ENCODE measurements at regions not wholly inside any gene's neighbourhood (a gene's known extent, or its start where the extent isn't known, plus 50 kb on each side); places are given as distances from the start of the nearest gene placed in this dataset.

GRCh38 chr10:80739963-80740715 lies 202.4 kb downstream of the SH2D4B start:
- no peak overlapping the region for H4K12ac ChIP-seq (ENCODE audit: low read depth, low read length)
- no peak overlapping the region for H3K4ac ChIP-seq (ENCODE audit: low read depth, low read length)
- no peak overlapping the region for H2BK5ac ChIP-seq (ENCODE audit: low read depth, low read length, poor library complexity)
- no peak overlapping the region for H3K18ac ChIP-seq (ENCODE audit: low read length)
- H3K9ac ChIP-seq (ENCODE audit: low read length), result no peak overlapping the region
- H2BK120ac ChIP-seq (ENCODE audit: insufficient read depth, low read length, poor library complexity), result no peak overlapping the region
- H4K91ac ChIP-seq (ENCODE audit: low read depth, low read length), result no peak overlapping the region
- no CpG with 5 or more reads among the region's 18 CpGs for WGBS (ENCODE audit: extremely low coverage, insufficient coverage, insufficient read length)
- no peaks in the 10 kb centered on the region for H3K36me3 ChIP-seq (ENCODE audit: control insufficient read depth in 1 of 2, insufficient read depth in 2 of 2, low read length in 2 of 2)
- no peak overlapping the region for H3K23ac ChIP-seq (ENCODE audit: low read length)
- H3K4me2 ChIP-seq (ENCODE audit: low read length), result no peak overlapping the region
- H3K27ac ChIP-seq (ENCODE audit: low read depth, low read length), result no peak overlapping the region
- H3K79me1 ChIP-seq (ENCODE audit: low read length), result no peaks in the 10 kb centered on the region
- no peak overlapping the region for H2BK12ac ChIP-seq (ENCODE audit: low read length)
- H3K79me2 ChIP-seq (ENCODE audit: control insufficient read depth, insufficient read depth, low read length, poor library complexity), result no peaks in the 10 kb centered on the region
- H3K27me3 ChIP-seq (ENCODE audit: insufficient read depth, low read length), result no peaks in the 10 kb centered on the region
- H3K4me1 ChIP-seq (ENCODE audit: control insufficient read depth in 1 of 2, insufficient read depth in 2 of 2, low read length in 2 of 2), result no peaks in the 10 kb centered on the region
- no peak for DNase-seq
- H3K4me3 ChIP-seq (ENCODE audit: low read depth, low read length), result no peak overlapping the region
- no peak overlapping the region for H3K14ac ChIP-seq (ENCODE audit: low read length)
- H2AFZ ChIP-seq (ENCODE audit: insufficient read depth, low read length, poor library complexity), result no peak overlapping the region
- H3K9me3 ChIP-seq (ENCODE audit: insufficient read depth, low read depth, low read length), result no peaks in the 10 kb centered on the region
- no peak overlapping the region for H4K8ac ChIP-seq (ENCODE audit: low read depth, low read length)
- no peak overlapping the region for H2AK5ac ChIP-seq (ENCODE audit: low read length)

- Histone ChIP-seq H2BK12ac (ENCODE audit: low read length) (no peak overlapping the region), H3K23ac (ENCODE audit: low read length) (no peak overlapping the region), H3K4ac (ENCODE audit: low read depth, low read length) (no peak overlapping the region), H4K91ac (ENCODE audit: low read depth, low read length) (no peak overlapping the region), H3K9me3 (ENCODE audit: insufficient read depth, low read depth, low read length) (no peaks in the 10 kb centered on the region), H4K12ac (ENCODE audit: low read depth, low read length) (no peak overlapping the region), H3K18ac (ENCODE audit: low read length) (no peak overlapping the region), H2AK5ac (ENCODE audit: low read length) (no peak overlapping the region), H3K4me2 (ENCODE audit: low read length) (no peak overlapping the region), H3K27me3 (ENCODE audit: insufficient read depth, low read length) (no peaks in the 10 kb centered on the region), H2AFZ (ENCODE audit: insufficient read depth, low read length, poor library complexity) (no peak overlapping the region), H3K79me1 (ENCODE audit: low read length) (no peaks in the 10 kb centered on the region), H3K4me3 (ENCODE audit: low read depth, low read length) (no peak overlapping the region), H3K4me1 (ENCODE audit: control insufficient read depth in 1 of 2, insufficient read depth in 2 of 2, low read length in 2 of 2) (no peaks in the 10 kb centered on the region), H3K27ac (ENCODE audit: low read depth, low read length) (no peak overlapping the region), H3K79me2 (ENCODE audit: control insufficient read depth, insufficient read depth, low read length, poor library complexity) (no peaks in the 10 kb centered on the region), H3K36me3 (ENCODE audit: control insufficient read depth in 1 of 2, insufficient read depth in 2 of 2, low read length in 2 of 2) (no peaks in the 10 kb centered on the region), H2BK120ac (ENCODE audit: insufficient read depth, low read length, poor library complexity) (no peak overlapping the region), H3K9ac (ENCODE audit: low read length) (no peak overlapping the region), H3K14ac (ENCODE audit: low read length) (no peak overlapping the region), H4K8ac (ENCODE audit: low read depth, low read length) (no peak overlapping the region), H2BK5ac (ENCODE audit: low read depth, low read length, poor library complexity) (no peak overlapping the region)
- WGBS (ENCODE audit: extremely low coverage, insufficient coverage, insufficient read length), result no CpG with 5 or more reads among the region's 2 CpGs
- DNase-seq, result no peak
Observed at GRCh38 chr10:80741278-80741677, 203.6 kb downstream of the SH2D4B start.

- Histone ChIP-seq H3K23ac (ENCODE audit: low read length) (no peak overlapping the region), H3K79me2 (ENCODE audit: control insufficient read depth, insufficient read depth, low read length, poor library complexity) (no peaks in the 10 kb centered on the region), H2BK120ac (ENCODE audit: insufficient read depth, low read length, poor library complexity) (no peak overlapping the region), H2BK5ac (ENCODE audit: low read depth, low read length, poor library complexity) (no peak overlapping the region), H2BK12ac (ENCODE audit: low read length) (no peak overlapping the region), H3K4me2 (ENCODE audit: low read length) (no peak overlapping the region), H4K91ac (ENCODE audit: low read depth, low read length) (no peak overlapping the region), H3K14ac (ENCODE audit: low read length) (no peak overlapping the region), H3K36me3 (ENCODE audit: control insufficient read depth in 1 of 2, insufficient read depth in 2 of 2, low read length in 2 of 2) (no peaks in the 10 kb centered on the region), H4K12ac (ENCODE audit: low read depth, low read length) (no peak overlapping the region), H3K9me3 (ENCODE audit: insufficient read depth, low read depth, low read length) (no peaks in the 10 kb centered on the region), H3K4me1 (ENCODE audit: control insufficient read depth in 1 of 2, insufficient read depth in 2 of 2, low read length in 2 of 2) (no peaks in the 10 kb centered on the region), H3K27ac (ENCODE audit: low read depth, low read length) (no peak overlapping the region), H3K4ac (ENCODE audit: low read depth, low read length) (no peak overlapping the region), H3K18ac (ENCODE audit: low read length) (no peak overlapping the region), H3K9ac (ENCODE audit: low read length) (no peak overlapping the region), H3K27me3 (ENCODE audit: insufficient read depth, low read length) (no peaks in the 10 kb centered on the region), H3K4me3 (ENCODE audit: low read depth, low read length) (no peak overlapping the region), H3K79me1 (ENCODE audit: low read length) (no peaks in the 10 kb centered on the region), H2AK5ac (ENCODE audit: low read length) (no peak overlapping the region), H2AFZ (ENCODE audit: insufficient read depth, low read length, poor library complexity) (no peak overlapping the region), H4K8ac (ENCODE audit: low read depth, low read length) (no peak overlapping the region)
- DNase-seq, result no peak
- no CpG with 5 or more reads among the region's 3 CpGs for WGBS (ENCODE audit: extremely low coverage, insufficient coverage, insufficient read length)
Observed at GRCh38 chr10:80750268-80750667, 212.6 kb downstream of the SH2D4B start.

- Histone ChIP-seq H2BK5ac (ENCODE audit: low read depth, low read length, poor library complexity) (no peak overlapping the region), H3K36me3 (ENCODE audit: control insufficient read depth in 1 of 2, insufficient read depth in 2 of 2, low read length in 2 of 2) (no peaks in the 10 kb centered on the region), H3K9me3 (ENCODE audit: insufficient read depth, low read depth, low read length) (no peaks in the 10 kb centered on the region), H2AFZ (ENCODE audit: insufficient read depth, low read length, poor library complexity) (no peak overlapping the region), H3K79me1 (ENCODE audit: low read length) (no peaks in the 10 kb centered on the region), H2AK5ac (ENCODE audit: low read length) (no peak overlapping the region), H3K27ac (ENCODE audit: low read depth, low read length) (no peak overlapping the region), H3K79me2 (ENCODE audit: control insufficient read depth, insufficient read depth, low read length, poor library complexity) (no peaks in the 10 kb centered on the region), H3K4ac (ENCODE audit: low read depth, low read length) (no peak overlapping the region), H3K4me3 (ENCODE audit: low read depth, low read length) (no peak overlapping the region), H3K18ac (ENCODE audit: low read length) (no peak overlapping the region), H3K23ac (ENCODE audit: low read length) (no peak overlapping the region), H4K91ac (ENCODE audit: low read depth, low read length) (no peak overlapping the region), H3K14ac (ENCODE audit: low read length) (no peak overlapping the region), H3K4me2 (ENCODE audit: low read length) (no peak overlapping the region), H2BK12ac (ENCODE audit: low read length) (no peak overlapping the region), H4K12ac (ENCODE audit: low read depth, low read length) (no peak overlapping the region), H3K27me3 (ENCODE audit: insufficient read depth, low read length) (no peaks in the 10 kb centered on the region), H4K8ac (ENCODE audit: low read depth, low read length) (no peak overlapping the region), H2BK120ac (ENCODE audit: insufficient read depth, low read length, poor library complexity) (no peak overlapping the region), H3K9ac (ENCODE audit: low read length) (no peak overlapping the region), H3K4me1 (ENCODE audit: control insufficient read depth in 1 of 2, insufficient read depth in 2 of 2, low read length in 2 of 2) (no peaks in the 10 kb centered on the region)
- whole genome bisulfite sequencing (ENCODE audit: extremely low coverage, insufficient coverage, insufficient read length), result no CpG with 5 or more reads among the region's 1 CpG
- DNase-seq, result no peak
Observed at GRCh38 chr10:80751940-80752339, 214.2 kb downstream of the SH2D4B start.

All from trophoblast cell (in vitro differentiated cells and primary cell).